Hematopoietic multipotent progenitor cell (in vitro differentiated cells): ENCODE measurements at regions not wholly inside any gene's neighbourhood (a gene's known extent, or its start where the extent isn't known, plus 50 kb on each side); places are given as distances from the start of the nearest gene placed in this dataset.
"Not testable (repeated sequence)": the region's sequence is repeated elsewhere in the genome, so short reads cannot be mapped to it uniquely, and the experiment has no call there.

Experiments used
- DNase-seq, 3 donors: peaks; one replicate each; pipeline ENCODE4 v3.0.0-alpha.2; 2011 to 2015; ENCODE audit warnings: low read depth in 2 of 3, low spot score in 2 of 3

DNA sequence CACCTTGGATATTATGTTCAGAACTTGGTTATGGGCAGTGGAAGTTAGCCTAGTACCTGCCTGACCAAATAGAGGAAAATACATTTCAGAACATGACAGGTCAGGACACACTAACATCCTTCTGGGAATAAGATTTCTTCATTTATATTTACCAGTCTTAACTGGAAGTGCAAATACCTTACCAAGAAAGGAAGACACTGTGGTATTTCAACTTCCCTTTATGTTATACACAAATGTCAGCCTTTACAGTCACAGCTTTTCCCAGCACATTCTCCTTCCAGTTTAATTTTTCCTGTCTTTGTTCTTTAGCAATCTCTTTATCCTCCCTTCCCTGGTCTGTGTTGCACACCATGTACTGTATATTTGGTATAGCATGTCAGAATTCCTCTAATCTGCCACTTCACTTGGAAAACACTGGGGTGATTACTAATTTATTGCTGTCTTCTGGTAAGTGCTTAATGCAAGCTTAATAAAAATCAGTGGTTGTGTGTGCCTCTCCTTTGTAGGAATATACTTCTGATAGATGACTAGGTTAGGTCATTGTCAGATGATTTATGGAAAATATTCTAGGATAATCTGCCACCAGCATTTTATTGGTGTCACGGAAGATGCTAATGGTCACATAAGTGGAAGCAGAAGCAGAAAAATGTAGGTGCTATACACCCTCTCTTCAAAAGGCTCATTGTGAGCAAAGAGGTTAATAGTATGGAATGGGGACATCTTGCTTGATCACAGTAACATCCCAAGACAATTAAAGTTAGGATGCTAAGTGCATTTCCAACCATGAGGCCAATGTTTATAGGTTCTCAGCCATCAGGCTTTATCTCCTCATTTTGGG is 124.3 kb upstream of the STARD13 start:
- peak in 1 of 3 donors; percentile 8 for DNase-seq

DNA sequence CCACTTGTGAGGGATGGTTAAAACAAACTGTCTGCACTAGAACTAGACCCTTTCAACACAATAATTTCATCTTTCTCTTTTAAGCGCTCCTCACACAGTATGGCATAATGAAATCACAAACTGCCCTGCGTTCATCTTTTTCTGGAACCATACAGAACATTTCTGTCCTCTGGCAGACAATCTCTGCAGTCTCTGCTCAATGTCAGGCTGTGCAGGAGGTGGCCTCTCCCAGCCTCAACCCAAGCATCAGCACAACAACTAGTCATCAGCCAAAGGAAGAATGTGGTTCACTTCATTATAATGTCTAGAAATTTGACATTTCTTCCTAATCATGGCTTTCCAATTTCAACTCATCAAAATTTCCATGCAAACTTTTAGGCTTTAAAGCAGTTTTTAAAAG is 125.1 kb upstream of the STARD13 start:
- DNase-seq: no peak

DNA sequence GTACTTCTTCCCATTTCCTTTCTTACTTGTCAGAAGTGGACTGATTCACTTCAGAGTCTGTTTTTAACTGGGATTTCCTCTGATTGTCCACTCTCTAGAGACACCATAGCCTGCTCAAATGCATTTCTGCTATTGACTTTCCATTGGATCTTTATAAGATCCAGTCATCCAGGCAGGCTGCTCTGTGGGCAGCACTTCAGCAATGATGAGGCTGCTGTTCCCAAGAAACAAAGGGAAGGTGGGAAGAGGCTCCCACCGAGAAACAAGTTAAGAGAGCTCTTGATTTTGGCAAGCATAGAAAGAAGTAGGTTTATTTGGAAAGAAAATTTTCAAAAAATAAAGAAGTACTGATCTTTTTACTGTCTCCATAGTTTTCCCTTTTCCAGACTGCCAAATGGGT is 125.8 kb upstream of the STARD13 start:
- no peak for DNase-seq

DNA sequence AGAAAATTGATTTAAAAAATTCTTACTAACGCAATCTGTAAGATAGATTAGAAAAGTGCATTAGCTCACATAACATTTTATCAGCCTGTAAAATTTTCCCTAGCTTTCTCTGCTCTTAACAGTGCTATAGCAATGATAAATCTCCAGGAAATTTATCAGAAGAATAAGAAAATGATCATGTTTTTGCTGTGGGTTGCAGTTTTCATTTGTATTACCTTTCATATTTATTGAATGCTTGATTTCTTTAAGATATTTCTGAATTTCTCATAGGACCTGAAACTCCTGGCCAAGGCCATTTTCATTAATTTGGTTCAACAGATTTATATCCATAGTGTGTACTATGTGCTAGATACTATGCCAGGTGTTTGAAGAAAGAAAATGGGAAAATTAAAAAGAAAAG is 130.3 kb upstream of the STARD13 start:
- no peak for DNase-seq

DNA sequence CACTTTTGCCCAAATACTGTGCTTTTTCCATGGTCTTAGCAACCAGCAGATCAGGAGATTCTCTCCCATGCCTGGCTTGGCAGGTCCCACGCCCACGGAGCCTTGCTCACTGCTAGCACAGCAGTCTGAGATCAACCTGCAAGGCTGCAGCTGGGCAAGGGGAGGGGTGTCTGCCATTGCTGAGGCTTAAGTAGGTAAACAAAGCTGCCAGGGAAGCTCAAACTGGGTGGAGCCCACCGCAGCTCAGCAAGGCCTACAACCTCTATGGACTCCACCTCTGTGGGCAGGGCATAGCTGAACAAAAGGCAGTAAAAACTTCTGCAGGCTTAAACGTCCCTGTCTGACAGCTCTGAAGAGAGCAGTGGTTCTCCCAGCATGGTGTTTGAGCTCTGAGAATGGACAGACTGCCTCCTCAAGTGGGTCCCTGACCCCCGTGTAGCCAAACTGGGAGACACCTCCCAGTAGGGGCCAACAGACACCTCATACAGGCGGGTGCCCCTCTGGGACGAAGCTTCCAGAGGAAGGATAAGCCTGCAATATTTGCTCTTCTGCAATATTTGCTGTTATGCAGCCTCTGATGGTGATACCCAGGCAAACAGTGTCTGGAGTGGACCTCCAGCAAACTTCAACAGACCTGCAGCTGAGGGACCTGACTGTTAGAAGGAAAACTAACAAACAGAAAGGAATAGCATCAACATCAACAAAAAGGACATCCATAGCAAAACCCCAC is 132.8 kb upstream of the STARD13 start:
- not testable (repeated sequence) for DNase-seq

DNA sequence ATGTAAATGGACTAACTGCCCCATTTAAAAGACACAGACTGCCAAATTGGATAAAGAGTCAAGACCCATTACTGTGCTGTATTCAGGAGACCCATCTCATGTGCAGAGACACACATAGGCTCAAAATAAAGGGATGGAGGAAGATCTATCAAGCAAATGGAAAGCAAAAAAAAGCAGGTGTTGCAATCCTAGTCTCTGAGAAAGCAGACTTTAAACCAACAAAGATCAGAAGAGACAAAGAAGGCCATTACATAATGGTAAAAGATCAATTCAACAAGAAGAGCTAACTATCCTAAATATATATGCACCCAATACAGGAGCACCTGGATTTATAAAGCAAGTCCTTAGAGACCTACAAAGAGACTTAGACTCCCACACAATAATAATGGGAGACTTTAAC is 134.6 kb upstream of the STARD13 start:
- DNase-seq: not testable (repeated sequence)

DNA sequence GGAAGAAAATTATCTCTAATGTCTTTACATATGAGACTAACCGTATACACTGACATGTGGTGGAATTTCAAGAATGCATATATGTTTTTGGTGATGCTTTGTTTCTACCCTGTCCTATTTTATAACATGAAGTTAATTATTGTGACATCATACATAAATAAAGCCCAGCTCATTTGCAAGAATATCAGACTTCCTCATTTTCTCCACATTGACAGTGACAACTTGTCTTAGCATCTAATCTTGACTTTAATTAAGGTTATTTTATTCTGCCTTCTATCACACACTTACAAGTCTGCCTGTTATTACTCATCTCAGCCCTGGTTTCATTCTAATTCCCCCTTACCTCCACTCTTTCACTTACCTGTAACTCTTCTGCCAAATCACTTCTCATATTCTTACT is 140.6 kb upstream of the STARD13 start:
- peak in 1 of 3 donors; percentile 28 for DNase-seq

DNA sequence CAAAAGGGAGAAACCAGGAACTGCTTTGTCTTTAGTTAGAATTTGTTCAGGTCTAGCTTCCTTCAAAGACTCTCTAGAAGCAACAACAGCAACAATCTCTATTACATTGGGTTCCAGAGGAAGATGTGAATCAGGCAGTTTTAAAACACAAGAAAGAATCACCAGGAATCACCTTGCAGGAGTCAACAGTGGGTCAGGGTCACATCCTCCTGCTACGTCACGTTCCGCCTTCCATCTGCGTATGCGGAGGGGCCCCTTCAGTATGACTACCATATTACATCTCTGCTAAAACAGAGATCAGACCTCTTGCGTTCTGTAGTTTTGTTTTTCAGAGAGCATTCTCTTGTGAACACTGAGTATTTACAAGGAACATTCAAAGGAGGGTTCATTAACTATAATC is 147.8 kb upstream of the STARD13 start:
- no peak for DNase-seq

DNA sequence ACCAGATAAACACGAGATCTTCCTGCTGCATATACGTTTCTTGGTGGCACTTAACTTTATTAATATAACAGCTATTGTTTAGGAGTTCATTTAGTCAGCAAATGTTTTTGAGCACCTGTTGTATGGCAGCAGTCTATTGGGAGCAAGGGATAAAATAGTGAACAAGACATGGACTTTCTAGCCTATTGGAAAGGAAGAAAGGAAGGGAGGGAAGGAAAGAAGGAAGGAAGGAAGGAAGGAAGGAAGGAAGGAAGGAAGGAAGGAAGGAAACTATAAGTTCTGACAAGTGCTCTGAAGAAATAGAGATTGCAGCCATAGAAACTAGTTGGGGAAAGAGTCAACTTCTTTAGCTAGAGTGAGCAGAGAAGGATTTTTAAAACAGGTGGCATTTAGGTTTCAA is 149.1 kb upstream of the STARD13 start:
- no peak for DNase-seq

DNA sequence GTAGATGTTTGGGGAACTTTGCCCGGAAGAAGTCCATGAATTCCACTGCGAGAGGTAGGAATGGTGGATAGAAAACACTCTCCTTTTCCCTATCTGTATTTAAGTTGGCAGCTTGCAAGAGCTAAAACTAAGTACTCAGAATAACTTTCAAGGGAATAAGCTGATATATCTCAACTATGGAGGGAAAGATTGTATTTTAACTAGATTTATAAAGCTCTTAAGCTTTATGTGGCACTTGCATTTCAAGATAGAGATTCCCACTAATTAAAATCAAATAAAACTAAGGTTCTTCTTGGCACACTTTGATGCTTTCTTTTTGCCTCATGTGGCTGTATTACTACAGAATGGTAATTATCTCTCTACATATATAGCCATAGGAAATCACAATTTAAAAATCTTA is 149.7 kb upstream of the STARD13 start:
- no peak for DNase-seq

DNA sequence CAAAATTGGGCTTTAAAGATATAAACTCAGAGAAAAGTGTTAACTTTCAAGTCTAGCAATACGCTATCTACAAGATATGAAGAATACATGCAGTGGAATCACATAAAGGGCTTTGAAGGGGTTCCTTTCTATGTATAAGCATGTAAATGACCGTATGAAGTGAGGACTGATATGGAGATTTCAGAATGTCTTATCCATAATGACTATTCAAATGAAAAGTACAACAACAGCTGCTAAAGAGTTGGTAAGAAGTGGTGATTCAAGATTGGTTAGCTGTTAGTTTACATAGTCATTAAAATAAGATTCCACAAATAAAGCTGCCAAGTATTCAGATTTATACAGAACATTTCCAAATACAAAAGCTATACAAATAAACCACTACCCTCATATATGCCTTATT is 153.4 kb upstream of the STARD13 start:
- no peak for DNase-seq

DNA sequence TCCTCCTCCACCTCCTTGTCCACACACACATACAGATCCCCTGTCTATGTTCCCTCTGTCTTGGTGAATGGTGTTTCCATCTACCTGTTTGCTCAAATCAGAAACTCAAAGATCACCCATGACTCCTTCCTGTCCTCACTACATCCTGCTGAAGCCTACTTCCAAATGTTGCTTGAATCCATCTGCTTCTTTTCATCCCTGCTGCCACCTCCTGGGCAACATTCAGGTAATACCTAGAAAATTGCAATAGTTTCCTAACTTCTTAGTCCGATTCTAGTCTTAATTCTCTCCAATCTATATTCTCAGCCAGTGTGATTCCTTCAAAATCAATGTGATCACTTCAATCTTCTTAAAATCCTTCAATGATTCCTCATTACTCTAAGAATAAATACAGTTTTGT is 155.5 kb upstream of the STARD13 start:
- peak in 2 of 3 donors; percentile 6 to 27 for DNase-seq

DNA sequence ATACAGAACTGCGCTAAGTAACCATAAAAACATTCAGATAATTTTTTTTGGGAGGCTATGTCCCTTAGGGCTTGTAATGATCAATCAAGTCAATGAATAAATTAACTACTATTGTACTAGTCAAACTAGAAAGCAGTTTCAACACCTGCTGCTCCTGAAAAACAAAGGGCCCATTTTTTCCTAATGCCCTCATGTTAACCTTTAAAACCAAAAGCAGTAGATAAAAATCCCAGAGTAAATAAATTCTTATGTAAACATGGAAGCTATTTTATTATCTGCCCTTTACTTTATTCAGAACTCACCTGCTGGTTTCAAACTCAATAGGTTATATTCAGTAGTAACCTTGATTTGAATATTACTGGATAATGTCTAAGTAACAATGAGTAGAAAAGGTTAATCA is 159.5 kb upstream of the STARD13 start:
- no peak for DNase-seq

DNA sequence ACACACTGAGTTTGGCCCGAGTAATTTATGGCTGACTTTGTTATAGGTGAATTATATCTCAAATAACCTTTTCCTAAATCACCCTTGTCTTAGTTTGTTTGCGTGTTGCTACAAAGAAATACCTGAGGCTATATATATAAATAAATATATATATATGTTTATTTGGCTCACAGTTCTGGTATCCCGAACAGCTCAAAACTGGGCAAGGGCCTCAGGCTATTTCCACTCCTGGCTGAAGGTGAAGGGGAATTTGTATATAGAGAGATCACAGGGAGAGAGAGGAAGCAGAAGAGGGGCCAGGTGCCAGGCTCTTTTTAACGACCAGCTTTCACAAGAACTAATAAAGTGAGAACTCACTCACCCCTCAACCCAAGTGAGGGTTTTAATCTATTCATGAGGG is 159.9 kb upstream of the STARD13 start:
- no peak for DNase-seq

DNA sequence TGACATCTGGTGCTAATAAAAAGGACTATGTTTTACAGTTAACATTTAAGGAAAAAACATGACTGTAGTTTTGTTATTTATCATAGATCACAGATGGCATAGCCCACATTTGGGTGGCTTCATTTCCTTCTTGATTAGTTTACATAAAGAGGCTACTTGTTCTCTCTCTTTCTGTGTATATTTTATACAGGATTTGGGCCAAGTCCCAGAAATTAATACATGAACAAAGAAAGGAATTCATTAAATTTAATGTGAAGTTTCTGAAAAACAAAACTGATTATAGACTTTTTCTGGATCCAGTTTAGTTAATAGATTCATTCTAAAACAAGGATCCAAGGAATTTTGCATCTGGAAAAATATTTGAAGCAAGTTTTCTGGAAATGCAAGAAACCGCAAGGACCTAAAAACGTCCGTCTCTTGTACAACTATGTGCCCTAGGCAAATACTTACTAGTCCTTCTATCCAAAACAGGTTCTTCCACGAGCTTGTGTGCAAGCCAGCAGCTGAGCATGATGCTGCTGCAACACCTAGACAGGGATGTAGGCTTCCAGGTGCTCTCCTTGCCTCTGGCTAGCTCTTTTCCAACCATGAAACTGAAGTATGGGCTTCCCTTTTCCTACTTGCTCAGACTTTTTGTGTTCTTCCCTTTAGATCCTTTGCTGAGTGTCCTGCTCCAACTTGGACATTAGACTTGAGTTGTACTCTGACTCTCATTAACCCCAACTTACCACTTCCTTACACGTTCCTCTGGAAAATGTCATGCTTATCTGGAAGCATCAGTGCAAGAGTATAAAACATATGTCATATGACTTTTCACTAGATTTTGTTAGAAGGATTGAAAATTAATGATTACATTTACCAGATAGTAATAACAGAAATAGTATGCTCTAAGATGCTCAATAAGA is 161.5 kb upstream of the STARD13 start:
- no peak for DNase-seq

DNA sequence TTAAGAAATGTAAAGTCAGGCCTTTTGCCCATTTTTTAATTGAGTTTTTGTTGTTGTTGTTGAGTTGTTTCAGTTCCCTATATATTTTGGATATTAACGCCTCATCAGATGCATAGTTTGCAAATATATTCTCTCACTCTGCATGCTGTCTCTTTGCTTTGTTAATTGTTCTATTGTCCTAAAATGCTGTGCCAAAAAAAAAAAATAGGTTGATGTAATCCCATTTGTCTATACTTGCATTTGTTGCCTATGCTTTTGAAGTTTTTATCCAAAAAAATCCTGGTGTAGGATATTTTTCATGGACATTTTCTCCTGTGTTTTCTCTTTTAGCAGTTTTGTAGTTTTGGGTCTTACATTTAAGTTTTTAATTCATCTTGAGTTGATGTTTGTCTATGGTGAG is 163.3 kb upstream of the STARD13 start:
- no peak for DNase-seq

DNA sequence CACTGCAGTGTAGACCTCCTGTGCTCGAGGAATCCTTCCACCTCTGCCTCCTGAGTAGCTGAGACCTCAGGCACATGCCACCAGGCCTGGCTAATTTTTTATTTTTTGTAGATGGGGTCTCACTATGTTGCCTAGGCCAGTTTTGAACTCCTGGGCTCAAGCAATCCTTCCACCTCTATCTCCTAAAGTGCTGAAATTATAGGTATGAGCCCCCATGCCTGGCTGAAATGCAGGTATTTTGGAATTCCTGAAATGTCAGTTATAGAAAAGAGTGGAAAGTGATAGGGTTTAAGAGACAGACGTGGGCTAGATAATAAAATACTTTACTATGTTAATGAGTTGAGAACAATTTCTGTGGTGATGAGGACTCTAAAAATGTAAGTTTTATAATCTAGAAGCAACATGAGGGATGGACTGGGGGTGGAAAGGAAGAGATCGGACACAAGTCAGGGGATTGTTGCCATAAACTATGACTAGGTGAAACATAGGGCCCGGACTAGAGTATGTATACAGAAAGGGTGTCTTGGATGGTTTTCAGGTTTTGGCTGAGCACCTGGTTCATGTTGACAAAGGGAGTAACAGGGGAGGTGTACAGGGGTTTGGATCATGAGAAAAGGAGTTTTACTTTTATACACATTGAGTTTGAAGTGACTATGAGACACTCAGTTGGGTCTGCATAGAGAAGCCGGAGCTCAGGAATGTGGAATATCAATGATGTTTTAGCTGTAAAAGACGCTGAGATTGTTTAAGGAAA is 165.6 kb upstream of the STARD13 start:
- no peak for DNase-seq

DNA sequence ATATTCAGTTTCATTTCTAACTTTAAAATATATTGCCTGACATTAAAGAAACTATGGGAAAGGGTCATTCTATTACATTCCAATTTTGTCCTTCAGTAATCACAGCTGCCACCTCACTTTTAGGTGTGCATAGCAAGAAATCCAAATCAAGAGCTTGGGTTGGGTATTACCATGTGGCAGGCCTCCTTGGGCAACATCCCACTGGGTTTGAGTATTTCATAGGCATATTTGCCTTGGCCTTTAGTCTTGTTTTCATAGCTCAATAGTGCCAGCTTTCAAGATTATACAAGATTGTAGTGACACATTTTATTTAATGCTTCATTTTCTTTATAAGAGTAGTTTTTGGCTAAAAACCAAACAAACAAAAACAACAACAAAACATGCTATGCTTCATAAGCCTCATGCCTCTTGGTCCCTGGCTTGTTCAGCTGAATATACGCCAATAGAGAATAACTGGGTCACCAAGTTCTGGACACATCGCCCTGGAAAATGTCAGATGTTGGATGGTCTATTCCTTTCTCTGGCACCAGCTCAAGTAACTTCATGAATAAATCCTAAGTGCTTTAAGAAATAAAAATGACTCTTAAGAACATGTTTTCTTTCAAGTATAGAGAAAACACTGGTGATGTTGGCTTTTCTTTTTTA is 167.4 kb upstream of the STARD13 start:
- DNase-seq: no peak

DNA sequence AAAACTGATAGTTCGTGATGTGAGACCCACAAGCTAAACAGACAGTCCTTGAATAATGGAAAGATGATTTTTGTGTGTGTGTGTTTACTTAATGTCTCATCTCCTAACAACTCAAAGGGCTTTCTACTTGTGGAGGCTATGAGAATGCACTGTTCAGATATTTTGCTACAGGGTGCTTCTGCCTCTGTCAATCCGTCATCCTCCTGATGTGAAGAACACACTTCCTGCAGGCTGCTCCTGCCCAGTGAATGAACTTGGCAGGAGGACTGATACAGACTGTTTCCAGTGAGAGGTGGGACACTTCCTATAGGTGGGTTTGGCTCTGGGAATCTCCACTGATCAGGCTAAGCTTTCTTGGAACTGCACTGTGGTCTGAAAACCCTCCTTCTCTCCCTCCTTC is 168.4 kb upstream of the STARD13 start:
- DNase-seq: no peak
